Endothelial cell of umbilical vein (primary cell): ENCODE measurements at regions not wholly inside any gene's neighbourhood (a gene's known extent, or its start where the extent isn't known, plus 50 kb on each side); places are given as distances from the start of the nearest gene placed in this dataset.

Source experiments
- BruUV-seq: library from RNA; stranded (reverse); fragments of 400-500 nt; replicated peaks from 2 replicates; lab custom pipeline; 2021; lab: Mats Ljungman, UMichigan
- CTCF ChIA-PET: fragments of 300-600, 350-600 bp; sonication (Branson Sonifier 250); formaldehyde crosslinking; loops from one replicate; lab custom pipeline; 2021; ENCODE audit warnings: antibody characterized with exemption, inconsistent platforms; lab: Charles Lee
- POLR2A ChIA-PET: fragments of 300-600, 350-600 bp; sonication (Branson Sonifier 250); formaldehyde crosslinking; loops from one replicate; lab custom pipeline; 2021; ENCODE audit warnings: antibody characterized with exemption, inconsistent platforms; lab: Charles Lee
- DNase-seq: peaks from one replicate; pipeline ENCODE4 v3.0.0-alpha.2; 2011; ENCODE audit warnings: low read depth, low spot score
- FAIRE-seq: peaks from 2 replicates; lab custom pipeline; 2011; peaks lifted over from hg19 to GRCh38; lab: Jason Lieb, UNC
- H2AFZ ChIP-seq: 2 replicates; pipeline ENCODE4 v1.6.0; 2012; ENCODE audit warnings: low read depth, low read length, control low read depth, inconsistent platforms
- H3K27ac ChIP-seq: 2 replicates; pipeline ENCODE4 v1.5.1; 2011; ENCODE audit warnings: low read depth, mild to moderate bottlenecking, control low read depth, low read length, moderate library complexity; ENCODE audit not compliant: insufficient read depth
- H3K27me3 ChIP-seq, 2 experiments: 2 replicates each; pipeline versions ENCODE4 v1.6.0 to v1.6.1; 2011; ENCODE audit warnings: low read length in 2 of 2, mixed read lengths in 1 of 2; ENCODE audit not compliant: control insufficient read depth in 2 of 2, insufficient read depth in 2 of 2
- H3K36me3 ChIP-seq, 2 experiments: 2 replicates in 1 of 2; 3 replicates in 1 of 2; pipeline ENCODE4 v1.5.1; 2011; ENCODE audit warnings: low read length in 2 of 2, mild to moderate bottlenecking in 1 of 2, moderate library complexity in 1 of 2; ENCODE audit not compliant: control insufficient read depth in 2 of 2, insufficient read depth in 2 of 2; ENCODE audit errors: extremely low read depth in 1 of 2
- H3K4me1 ChIP-seq: 3 replicates; pipeline ENCODE4 v1.5.1; 2011; ENCODE audit warnings: mild to moderate bottlenecking, low read length; ENCODE audit not compliant: control insufficient read depth, insufficient read depth; ENCODE audit errors: extremely low read depth
- H3K4me2 ChIP-seq: 2 replicates; pipeline ENCODE4 v1.6.1; 2011; ENCODE audit warnings: low read length, control low read depth, mixed read lengths; ENCODE audit not compliant: insufficient read depth
- H3K4me3 ChIP-seq, 3 experiments: fragments of 200-600 bp in 1 of 3; sonication (generic), shearing (Covaris generic) in 1 of 3; replicated peaks in 1 of 3; 2 replicates each; pipeline ENCODE4 v1.5.1; 2011 to 2016; ENCODE audit warnings: control low read depth in 3 of 3, low read length in 3 of 3, mild to moderate bottlenecking in 2 of 3, inconsistent platforms in 1 of 3, low read depth in 1 of 3, moderate library complexity in 1 of 3; ENCODE audit not compliant: insufficient read depth in 1 of 3
- H3K79me2 ChIP-seq: 2 replicates; pipeline ENCODE4 v1.6.0; 2012; ENCODE audit warnings: low read length, inconsistent platforms; ENCODE audit not compliant: control insufficient read depth, insufficient read depth
- H3K9ac ChIP-seq: replicated peaks from 2 replicates; pipeline ENCODE3; 2011; ENCODE audit warnings: low read length, control low read depth; ENCODE audit not compliant: insufficient read depth; ENCODE audit errors: extremely low read depth
- H3K9me1 ChIP-seq: replicated peaks from 3 replicates; pipeline ENCODE4 v1.6.0; 2011; ENCODE audit warnings: mild to moderate bottlenecking, low read length; ENCODE audit not compliant: control insufficient read depth, insufficient read depth; ENCODE audit errors: extremely low read depth
- H3K9me3 ChIP-seq: replicated peaks from 2 replicates; pipeline ENCODE4 v1.5.1; 2012; ENCODE audit warnings: low read length, inconsistent platforms; ENCODE audit not compliant: control insufficient read depth, insufficient read depth
- H4K20me1 ChIP-seq: replicated peaks from 2 replicates; pipeline ENCODE3; 2011; ENCODE audit warnings: mild to moderate bottlenecking, low read length; ENCODE audit not compliant: control insufficient read depth, insufficient read depth; ENCODE audit errors: extremely low read depth
- JUN ChIP-seq: IDR thresholded peaks from 2 replicates; pipeline ENCODE4 v1.6.1; 2011; ENCODE audit warnings: borderline replicate concordance, low read depth; ENCODE audit not compliant: insufficient read length, insufficient read depth
- MYC ChIP-seq: IDR thresholded peaks from one replicate; pipeline ENCODE4 v1.6.1; 2011; ENCODE audit warnings: mild to moderate bottlenecking, low read depth, low read length
- dilution Hi-C: fragments of 300-500 bp; cut with MboI; formaldehyde crosslinking; loops from one replicate; pipeline ENCODE4 v1.15.0; 2019; ENCODE audit warnings: low sequenced_read_pairs; ENCODE audit not compliant: extremely low pct_ligation_motif_present
- intact Hi-C: fragments of 100-400 bp; cut with micrococcal nuclease; formaldehyde crosslinking; loops from one replicate; pipeline ENCODE4 v1.10.0; 2022
- TF ChIP-seq, protein P1 (sequence below): IDR thresholded peaks from 2 replicates; pipeline ENCODE4 v1.6.1; 2011; ENCODE audit not compliant: insufficient read depth, insufficient read length
- TF ChIP-seq, protein P2 (sequence below), 2 donors: IDR thresholded peaks; 1 replicate in 1 of 2; 2 replicates in 1 of 2; pipeline ENCODE4 v1.5.1; 2011; ENCODE audit warnings: low read length in 2 of 2, mild to moderate bottlenecking in 2 of 2, moderate library complexity in 2 of 2, control low read depth in 1 of 2, inconsistent platforms in 1 of 2, low read depth in 1 of 2; ENCODE audit not compliant: insufficient read depth in 1 of 2; ENCODE audit errors: extremely low read depth in 1 of 2

DNA sequence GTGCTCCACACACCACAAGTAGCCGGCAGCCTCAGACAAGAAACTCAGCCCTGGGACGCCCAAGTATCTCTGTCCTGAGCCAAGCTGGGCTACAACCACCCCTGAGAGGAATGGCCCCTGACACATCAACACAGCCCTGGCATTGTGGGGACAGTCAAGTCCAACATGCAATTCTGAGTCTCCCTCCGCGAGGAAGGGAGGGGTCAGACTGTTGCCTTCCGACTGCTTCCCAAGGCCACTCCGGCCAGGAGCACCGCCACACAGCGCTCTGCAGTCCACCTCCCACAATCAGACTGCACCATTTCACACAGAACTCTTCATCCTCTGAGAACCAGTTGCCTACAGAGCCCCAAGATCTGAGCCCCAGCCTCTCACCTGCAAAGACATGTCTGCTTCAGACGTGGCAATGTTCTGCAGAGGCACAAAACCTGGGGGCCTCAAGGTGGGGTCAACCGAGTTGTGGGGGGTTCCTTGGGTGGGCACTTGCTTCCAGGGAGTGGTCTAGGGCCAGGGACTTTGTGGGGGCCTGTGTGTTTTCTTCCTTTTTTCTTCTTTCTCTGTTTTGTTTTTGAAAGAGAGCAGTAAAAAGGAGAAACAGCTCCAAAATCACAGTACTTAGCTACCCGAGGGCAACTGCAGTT, 76.7 kb upstream of the SALL3 start:
- intact Hi-C loops: no loop called here
- Histone ChIP-seq H3K4me1 (no peaks in the 10 kb centered on the region), H3K27ac (no peak overlapping the region), H3K79me2 (no peaks in the 10 kb centered on the region), H3K9me3 (peaks cover 4% of the 10 kb centered on the region), H2AFZ (no peak overlapping the region), H3K36me3 (no peaks in the 10 kb centered on the region), H3K9ac (no peak overlapping the region), H3K9me1 (no peaks in the 10 kb centered on the region), H3K27me3 (no peaks in the 10 kb centered on the region), H3K4me2 (no peak overlapping the region), H4K20me1 (no peaks in the 10 kb centered on the region), H3K4me3 (no peak overlapping the region)
- no peak for FAIRE-seq
- TF ChIP-seq JUN (no peak), MYC (no peak)
- TF ChIP-seq, protein P1, sequence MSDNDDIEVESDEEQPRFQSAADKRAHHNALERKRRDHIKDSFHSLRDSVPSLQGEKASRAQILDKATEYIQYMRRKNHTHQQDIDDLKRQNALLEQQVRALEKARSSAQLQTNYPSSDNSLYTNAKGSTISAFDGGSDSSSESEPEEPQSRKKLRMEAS: no peak
- TF ChIP-seq, protein P2, sequence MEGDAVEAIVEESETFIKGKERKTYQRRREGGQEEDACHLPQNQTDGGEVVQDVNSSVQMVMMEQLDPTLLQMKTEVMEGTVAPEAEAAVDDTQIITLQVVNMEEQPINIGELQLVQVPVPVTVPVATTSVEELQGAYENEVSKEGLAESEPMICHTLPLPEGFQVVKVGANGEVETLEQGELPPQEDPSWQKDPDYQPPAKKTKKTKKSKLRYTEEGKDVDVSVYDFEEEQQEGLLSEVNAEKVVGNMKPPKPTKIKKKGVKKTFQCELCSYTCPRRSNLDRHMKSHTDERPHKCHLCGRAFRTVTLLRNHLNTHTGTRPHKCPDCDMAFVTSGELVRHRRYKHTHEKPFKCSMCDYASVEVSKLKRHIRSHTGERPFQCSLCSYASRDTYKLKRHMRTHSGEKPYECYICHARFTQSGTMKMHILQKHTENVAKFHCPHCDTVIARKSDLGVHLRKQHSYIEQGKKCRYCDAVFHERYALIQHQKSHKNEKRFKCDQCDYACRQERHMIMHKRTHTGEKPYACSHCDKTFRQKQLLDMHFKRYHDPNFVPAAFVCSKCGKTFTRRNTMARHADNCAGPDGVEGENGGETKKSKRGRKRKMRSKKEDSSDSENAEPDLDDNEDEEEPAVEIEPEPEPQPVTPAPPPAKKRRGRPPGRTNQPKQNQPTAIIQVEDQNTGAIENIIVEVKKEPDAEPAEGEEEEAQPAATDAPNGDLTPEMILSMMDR (IDR thresholded peaks at IDR 0.05; ENCODE audit: extremely low read depth in 1 of 2, insufficient read depth in 1 of 2, low read depth in 1 of 2, low read length in 2 of 2): no peak
- dilution Hi-C loops: no loop called here
- ChIA-PET POLR2A (no interaction called here), CTCF (no interaction called here)
- no TSS peak for BruUV-seq
- no peak for DNase-seq
